ENCODE measurements at regions not wholly inside any gene's neighbourhood (a gene's known extent, or its start where the extent isn't known, plus 50 kb on each side); places are given as distances from the start of the nearest gene placed in this dataset.

GRCh38 chr12:9345171-9345570 lies 137.0 kb upstream of the PZP start:
- ChIA-PET CTCF (ENCODE audit: unreplicated experiment) (no interaction called here), POLR2A (interaction anchor here (1.0 kb wide), 1 partner anchor 17 kb away, joined by 3 read pairs; no protein-coding TSS in a partner anchor)
- Histone ChIP-seq H3K36me3 (ENCODE audit: insufficient read depth, low read length) (no peaks in the 10 kb centered on the region), H3K27ac (ENCODE audit: low read depth, low read length, poor library complexity, severe bottlenecking) (no peak overlapping the region), H3K79me2 (ENCODE audit: insufficient read depth, low read depth, low read length) (no peaks in the 10 kb centered on the region), H3K4me1 (ENCODE audit: insufficient read depth, low read length, poor library complexity, severe bottlenecking) (no peaks in the 10 kb centered on the region), H2AFZ (ENCODE audit: low read length) (no peak overlapping the region), H3K9me2 (ENCODE audit: insufficient read depth, low read length) (no peaks in the 10 kb centered on the region), H4K20me1 (ENCODE audit: insufficient read depth, low read length) (no peaks in the 10 kb centered on the region), H3K4me3 (ENCODE audit: low read depth, low read length, poor library complexity, severe bottlenecking) (no peak overlapping the region), H3K9me3 (ENCODE audit: low read length) (no peaks in the 10 kb centered on the region), H3K4me2 (ENCODE audit: low read length) (no peak overlapping the region)
- TF ChIP-seq EZH2phosphoT487 (IDR thresholded peaks at IDR 0.05; ENCODE audit: borderline replicate concordance, low read depth, low read length) (no peak), CTCF (conservative IDR thresholded peaks at IDR 0.05; ENCODE audit: low read length) (no peak)
- intact Hi-C loops (cut with micrococcal nuclease; ENCODE audit: unreplicated experiment) = no loop called here
- no TSS peak for BruUV-seq (replicated peaks)
- DNase-seq (ENCODE audit: low spot score) = no peak

GRCh38 chr12:9344541-9344940 lies 136.3 kb upstream of the PZP start:
- H3K9me2 ChIP-seq (ENCODE audit: insufficient read depth, low read length) = no peaks in the 10 kb centered on the region
- no peak overlapping the region for H3K4me2 ChIP-seq (ENCODE audit: low read length)
- no peaks in the 10 kb centered on the region for H4K20me1 ChIP-seq (ENCODE audit: insufficient read depth, low read length)
- CTCF ChIA-PET (ENCODE audit: unreplicated experiment) = no interaction called here
- H3K4me3 ChIP-seq (ENCODE audit: low read depth, low read length, poor library complexity, severe bottlenecking) = no peak overlapping the region
- H3K27ac ChIP-seq (ENCODE audit: low read depth, low read length, poor library complexity, severe bottlenecking) = no peak overlapping the region
- H3K79me2 ChIP-seq (ENCODE audit: insufficient read depth, low read depth, low read length) = no peaks in the 10 kb centered on the region
- BruUV-seq (replicated peaks) = no TSS peak
- POLR2A ChIA-PET = interaction anchor here (1.0 kb wide), 1 partner anchor 18 kb away, joined by 3 read pairs; no protein-coding TSS in a partner anchor
- DNase-seq (ENCODE audit: low spot score) = no peak
- TF ChIP-seq CTCF (conservative IDR thresholded peaks at IDR 0.05; ENCODE audit: low read length) = no peak
- no peak for TF ChIP-seq EZH2phosphoT487 (IDR thresholded peaks at IDR 0.05; ENCODE audit: borderline replicate concordance, low read depth, low read length)
- no peaks in the 10 kb centered on the region for H3K36me3 ChIP-seq (ENCODE audit: insufficient read depth, low read length)
- H3K4me1 ChIP-seq (ENCODE audit: insufficient read depth, low read length, poor library complexity, severe bottlenecking) = no peaks in the 10 kb centered on the region
- intact Hi-C loops (cut with micrococcal nuclease; ENCODE audit: unreplicated experiment) = no loop called here
- H2AFZ ChIP-seq (ENCODE audit: low read length) = no peak overlapping the region
- H3K9me3 ChIP-seq (ENCODE audit: low read length) = no peaks in the 10 kb centered on the region

GRCh38 chr12:9343731-9344130 lies 135.5 kb upstream of the PZP start:
- no peak overlapping the region for H3K27ac ChIP-seq (ENCODE audit: low read depth, low read length, poor library complexity, severe bottlenecking)
- ChIA-PET CTCF (ENCODE audit: unreplicated experiment) (no interaction called here), POLR2A (no interaction called here)
- TF ChIP-seq EZH2phosphoT487 (IDR thresholded peaks at IDR 0.05; ENCODE audit: borderline replicate concordance, low read depth, low read length) = no peak
- TF ChIP-seq CTCF (conservative IDR thresholded peaks at IDR 0.05; ENCODE audit: low read length) = no peak
- no peak for DNase-seq (ENCODE audit: low spot score)
- BruUV-seq (replicated peaks) = no TSS peak
- H3K4me2 ChIP-seq (ENCODE audit: low read length) = no peak overlapping the region
- H3K36me3 ChIP-seq (ENCODE audit: insufficient read depth, low read length) = no peaks in the 10 kb centered on the region
- no peaks in the 10 kb centered on the region for H3K4me1 ChIP-seq (ENCODE audit: insufficient read depth, low read length, poor library complexity, severe bottlenecking)
- no peak overlapping the region for H2AFZ ChIP-seq (ENCODE audit: low read length)
- H3K79me2 ChIP-seq (ENCODE audit: insufficient read depth, low read depth, low read length) = no peaks in the 10 kb centered on the region
- H4K20me1 ChIP-seq (ENCODE audit: insufficient read depth, low read length) = no peaks in the 10 kb centered on the region
- H3K4me3 ChIP-seq (ENCODE audit: low read depth, low read length, poor library complexity, severe bottlenecking) = no peak overlapping the region
- no peaks in the 10 kb centered on the region for H3K9me2 ChIP-seq (ENCODE audit: insufficient read depth, low read length)
- H3K9me3 ChIP-seq (ENCODE audit: low read length) = no peaks in the 10 kb centered on the region
- intact Hi-C loops (cut with micrococcal nuclease; ENCODE audit: unreplicated experiment) = no loop called here
